SK-N-SH (cell line): ENCODE measurements at regions not wholly inside any gene's neighbourhood (a gene's known extent, or its start where the extent isn't known, plus 50 kb on each side); places are given as distances from the start of the nearest gene placed in this dataset.

Experiments used
- CTCF ChIA-PET: fragments of 300-600, 350-600 bp; formaldehyde crosslinking; extraction: SDS; loops from one replicate; lab custom pipeline; 2021; lab: Yijun Ruan, JAX
- POLR2A ChIA-PET: fragments of 350-600 bp; sonication (Branson Sonifier 250); formaldehyde crosslinking; extraction: SDS; loops from one replicate; lab custom pipeline; 2020; ENCODE audit warnings: antibody characterized with exemption, inconsistent platforms; lab: Yijun Ruan, JAX
- DNase-seq: peaks from one replicate; pipeline ENCODE4 v3.0.0; 2012
- H2AFZ ChIP-seq: fragments of 200-600 bp; sonication (generic); 2 replicates; pipeline ENCODE4 v1.8.1; 2016; ENCODE audit warnings: antibody characterized with exemption, mild to moderate bottlenecking, low read depth
- H3F3A ChIP-seq: fragments of 200-600 bp; sonication (generic); replicated peaks from 2 replicates; pipeline ENCODE3; 2016; ENCODE audit warnings: antibody characterized with exemption, mild to moderate bottlenecking; ENCODE audit not compliant: insufficient read depth
- H3K27ac ChIP-seq, 2 experiments: fragments of 200-500 bp in 1 of 2; fragments of 200-600 bp in 1 of 2; sonication (Bioruptor generic) in 1 of 2; sonication (generic), shearing (Covaris generic) in 1 of 2; 2 replicates each; pipeline versions ENCODE4 v1.5.1 to v1.6.1; 2014 to 2016; ENCODE audit warnings: low read depth in 2 of 2, inconsistent platforms in 1 of 2, low read length in 1 of 2, mild to moderate bottlenecking in 1 of 2, mixed read lengths in 1 of 2
- H3K27me3 ChIP-seq: fragments of 200-600 bp; sonication (generic), shearing (Covaris generic); 2 replicates; pipeline ENCODE4 v1.6.1; 2016; ENCODE audit warnings: mixed run types; ENCODE audit not compliant: insufficient read depth
- H3K36me3 ChIP-seq, 2 experiments: fragments of 200-500 bp in 1 of 2; fragments of 200-600 bp in 1 of 2; sonication (Bioruptor generic) in 1 of 2; sonication (generic) in 1 of 2; replicated peaks in 1 of 2; 2 replicates each; pipeline versions ENCODE3 to v1.5.1; 2014 to 2016; ENCODE audit warnings: low read length in 1 of 2, mild to moderate bottlenecking in 1 of 2; ENCODE audit not compliant: insufficient read depth in 2 of 2, control insufficient read depth in 1 of 2
- H3K4me1 ChIP-seq, 2 experiments: fragments of 200-500 bp in 1 of 2; fragments of 200-600 bp in 1 of 2; sonication (Bioruptor generic) in 1 of 2; sonication (generic), shearing (Covaris generic) in 1 of 2; 2 replicates each; pipeline versions ENCODE4 v1.5.1 to v1.6.1; 2014 to 2016; ENCODE audit warnings: low read depth in 1 of 2, low read length in 1 of 2, mixed run types in 1 of 2; ENCODE audit not compliant: insufficient read depth in 2 of 2, control insufficient read depth in 1 of 2
- H3K4me2 ChIP-seq: fragments of 200-600 bp; sonication (generic), shearing (Covaris generic); 2 replicates; pipeline ENCODE4 v1.6.1; 2017; ENCODE audit warnings: mixed run types
- H3K4me3 ChIP-seq, 2 experiments: fragments of 200-500 bp in 1 of 2; fragments of 200-600 bp in 1 of 2; sonication (Bioruptor generic) in 1 of 2; sonication (generic), shearing (Covaris generic) in 1 of 2; 2 replicates each; pipeline versions ENCODE4 v1.5.1 to v1.8.1; 2014 to 2016; ENCODE audit warnings: low read depth in 2 of 2, inconsistent platforms in 1 of 2, low read length in 1 of 2, mild to moderate bottlenecking in 1 of 2, mixed read lengths in 1 of 2, moderate library complexity in 1 of 2
- H3K79me2 ChIP-seq: fragments of 200-600 bp; sonication (generic); 2 replicates; pipeline ENCODE4 v1.8.1; 2017; ENCODE audit warnings: mild to moderate bottlenecking; ENCODE audit not compliant: insufficient read depth
- H3K9ac ChIP-seq: fragments of 200-600 bp; sonication (generic); 2 replicates; pipeline ENCODE4 v1.6.1; 2017; ENCODE audit warnings: mixed run types
- H3K9me2 ChIP-seq: fragments of 200-600 bp; sonication (generic); 2 replicates; pipeline ENCODE4 v1.6.1; 2017; ENCODE audit warnings: mixed run types
- H3K9me3 ChIP-seq: fragments of 200-600 bp; sonication (generic); 2 replicates; pipeline ENCODE4 v1.6.1; 2017; ENCODE audit warnings: mixed run types, mild to moderate bottlenecking, moderate library complexity
- H4K20me1 ChIP-seq: fragments of 200-600 bp; sonication (generic); 2 replicates; pipeline ENCODE4 v1.6.1; 2017; ENCODE audit warnings: mild to moderate bottlenecking, mixed run types; ENCODE audit not compliant: insufficient read depth
- CHD2 ChIP-seq: fragments of 150-350 bp; IDR thresholded peaks from 2 replicates; pipeline ENCODE4 v1.6.1; 2018; ENCODE audit warnings: low read length; ENCODE audit not compliant: partially characterized antibody
- EZH2phosphoT487 ChIP-seq: fragments of 200-600 bp; sonication (generic); IDR thresholded peaks from 2 replicates; pipeline ENCODE4 v1.6.1; 2017; ENCODE audit warnings: low read depth, mixed run types, mild to moderate bottlenecking, antibody characterized with exemption, moderate library complexity, borderline replicate concordance
- FOXJ3 ChIP-seq: sonication (generic); formaldehyde crosslinking; IDR thresholded peaks from 2 replicates; pipeline ENCODE4 v1.5.1; 2020; ENCODE audit warnings: mild to moderate bottlenecking, missing genetic modification reagents
- FOXM1 ChIP-seq: IDR thresholded peaks from 2 replicates; pipeline ENCODE4 v1.4.0; 2012; ENCODE audit warnings: low read depth, mild to moderate bottlenecking
- GABPA ChIP-seq: IDR thresholded peaks from 2 replicates; pipeline ENCODE4 v1.4.0; 2012; ENCODE audit warnings: low read depth, mild to moderate bottlenecking
- MXI1 ChIP-seq: IDR thresholded peaks from 2 replicates; pipeline ENCODE4 v1.6.1; 2012; ENCODE audit warnings: mild to moderate bottlenecking, low read depth, low read length, improper control_type of control experiment
- SIN3A ChIP-seq: IDR thresholded peaks from 2 replicates; pipeline ENCODE4 v1.6.1; 2012; ENCODE audit warnings: low read depth, mild to moderate bottlenecking, low read length, moderate library complexity, borderline replicate concordance
- SMC3 ChIP-seq: IDR thresholded peaks from 2 replicates; pipeline ENCODE4 v1.6.1; 2012; ENCODE audit warnings: low read depth, low read length, improper control_type of control experiment
- TAF1 ChIP-seq: IDR thresholded peaks from 2 replicates; pipeline ENCODE4 v1.6.1; 2012; ENCODE audit warnings: low read depth, mild to moderate bottlenecking, low read length, moderate library complexity, borderline replicate concordance
- TCF12 ChIP-seq: IDR thresholded peaks from 2 replicates; pipeline ENCODE4 v1.4.0; 2012
- ZBTB33 ChIP-seq: IDR thresholded peaks from 2 replicates; pipeline ENCODE4 v1.4.0; 2012; ENCODE audit warnings: low read depth, borderline replicate concordance
- WGBS: methylation state at CpG from one replicate; pipeline ENCODE4 v1.1.6; 2017; ENCODE audit warnings: low lambda C conversion rate; 5-methylcytosine and 5-hydroxymethylcytosine counted together
- TF ChIP-seq, protein P1 (sequence below): IDR thresholded peaks from 2 replicates; pipeline ENCODE4 v1.6.1; 2012; ENCODE audit warnings: mild to moderate bottlenecking, low read depth, low read length, moderate library complexity
- TF ChIP-seq, protein P2 (sequence below): IDR thresholded peaks from 2 replicates; pipeline ENCODE4; 2012
- TF ChIP-seq, protein P3 (sequence below): fragments of 150-350 bp; IDR thresholded peaks from 2 replicates; pipeline ENCODE4 v1.6.1; 2017; ENCODE audit warnings: antibody characterized with exemption, low read length, low read depth, borderline replicate concordance
- TF ChIP-seq, protein P4 (sequence below): IDR thresholded peaks from 2 replicates; pipeline ENCODE4 v1.4.0; 2012; ENCODE audit warnings: low read depth, borderline replicate concordance

DNA sequence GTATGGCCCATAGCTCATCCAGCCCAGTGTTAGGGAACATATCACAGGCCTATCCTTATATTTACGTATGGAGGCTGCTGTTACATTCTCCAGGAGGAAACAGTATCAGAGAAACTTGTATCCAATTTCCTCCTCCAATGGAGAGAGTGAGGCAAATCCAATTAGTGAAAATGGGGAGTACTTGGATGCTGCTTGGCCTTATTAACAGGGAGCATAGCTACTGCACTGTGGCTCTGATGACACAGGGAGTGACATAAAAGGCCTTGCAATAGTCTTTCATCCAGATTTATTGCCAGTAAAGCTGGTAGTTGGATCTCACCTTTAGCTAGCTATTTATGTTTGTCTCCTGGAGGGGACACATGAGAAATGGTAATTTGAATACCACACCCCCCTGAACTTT is 313.2 kb upstream of the MTPN start:
- no peaks in the 10 kb centered on the region for H3K27me3 ChIP-seq
- no peak overlapping the region for H3K9ac ChIP-seq
- DNase-seq: no peak
- H3K27ac ChIP-seq: no peak overlapping the region
- H2AFZ ChIP-seq: no peak overlapping the region
- H3K9me2 ChIP-seq: no peaks in the 10 kb centered on the region
- no peaks in the 10 kb centered on the region for H4K20me1 ChIP-seq
- POLR2A ChIA-PET: no interaction called here
- no peak overlapping the region for H3K4me2 ChIP-seq
- H3K36me3 ChIP-seq: no peaks in the 10 kb centered on the region
- no peaks in the 10 kb centered on the region for H3K9me3 ChIP-seq
- H3K4me1 ChIP-seq: no peaks in the 10 kb centered on the region
- no peak overlapping the region for H3K4me3 ChIP-seq
- WGBS: 36% methylated on average over 1 of the region's 1 CpG
- no peak for TF ChIP-seq EZH2phosphoT487
- no peak for TF ChIP-seq ZBTB33
- TF ChIP-seq TCF12: no peak
- TF ChIP-seq, protein P1, sequence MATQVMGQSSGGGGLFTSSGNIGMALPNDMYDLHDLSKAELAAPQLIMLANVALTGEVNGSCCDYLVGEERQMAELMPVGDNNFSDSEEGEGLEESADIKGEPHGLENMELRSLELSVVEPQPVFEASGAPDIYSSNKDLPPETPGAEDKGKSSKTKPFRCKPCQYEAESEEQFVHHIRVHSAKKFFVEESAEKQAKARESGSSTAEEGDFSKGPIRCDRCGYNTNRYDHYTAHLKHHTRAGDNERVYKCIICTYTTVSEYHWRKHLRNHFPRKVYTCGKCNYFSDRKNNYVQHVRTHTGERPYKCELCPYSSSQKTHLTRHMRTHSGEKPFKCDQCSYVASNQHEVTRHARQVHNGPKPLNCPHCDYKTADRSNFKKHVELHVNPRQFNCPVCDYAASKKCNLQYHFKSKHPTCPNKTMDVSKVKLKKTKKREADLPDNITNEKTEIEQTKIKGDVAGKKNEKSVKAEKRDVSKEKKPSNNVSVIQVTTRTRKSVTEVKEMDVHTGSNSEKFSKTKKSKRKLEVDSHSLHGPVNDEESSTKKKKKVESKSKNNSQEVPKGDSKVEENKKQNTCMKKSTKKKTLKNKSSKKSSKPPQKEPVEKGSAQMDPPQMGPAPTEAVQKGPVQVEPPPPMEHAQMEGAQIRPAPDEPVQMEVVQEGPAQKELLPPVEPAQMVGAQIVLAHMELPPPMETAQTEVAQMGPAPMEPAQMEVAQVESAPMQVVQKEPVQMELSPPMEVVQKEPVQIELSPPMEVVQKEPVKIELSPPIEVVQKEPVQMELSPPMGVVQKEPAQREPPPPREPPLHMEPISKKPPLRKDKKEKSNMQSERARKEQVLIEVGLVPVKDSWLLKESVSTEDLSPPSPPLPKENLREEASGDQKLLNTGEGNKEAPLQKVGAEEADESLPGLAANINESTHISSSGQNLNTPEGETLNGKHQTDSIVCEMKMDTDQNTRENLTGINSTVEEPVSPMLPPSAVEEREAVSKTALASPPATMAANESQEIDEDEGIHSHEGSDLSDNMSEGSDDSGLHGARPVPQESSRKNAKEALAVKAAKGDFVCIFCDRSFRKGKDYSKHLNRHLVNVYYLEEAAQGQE: no peak
- TF ChIP-seq TAF1: no peak
- TF ChIP-seq FOXJ3: no peak
- no peak for TF ChIP-seq FOXM1
- no peak for TF ChIP-seq SMC3
- TF ChIP-seq, protein P2, sequence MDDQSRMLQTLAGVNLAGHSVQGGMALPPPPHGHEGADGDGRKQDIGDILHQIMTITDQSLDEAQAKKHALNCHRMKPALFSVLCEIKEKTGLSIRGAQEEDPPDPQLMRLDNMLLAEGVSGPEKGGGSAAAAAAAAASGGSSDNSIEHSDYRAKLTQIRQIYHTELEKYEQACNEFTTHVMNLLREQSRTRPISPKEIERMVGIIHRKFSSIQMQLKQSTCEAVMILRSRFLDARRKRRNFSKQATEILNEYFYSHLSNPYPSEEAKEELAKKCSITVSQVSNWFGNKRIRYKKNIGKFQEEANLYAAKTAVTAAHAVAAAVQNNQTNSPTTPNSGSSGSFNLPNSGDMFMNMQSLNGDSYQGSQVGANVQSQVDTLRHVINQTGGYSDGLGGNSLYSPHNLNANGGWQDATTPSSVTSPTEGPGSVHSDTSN: no peak
- TF ChIP-seq MXI1: no peak
- TF ChIP-seq, protein P3, sequence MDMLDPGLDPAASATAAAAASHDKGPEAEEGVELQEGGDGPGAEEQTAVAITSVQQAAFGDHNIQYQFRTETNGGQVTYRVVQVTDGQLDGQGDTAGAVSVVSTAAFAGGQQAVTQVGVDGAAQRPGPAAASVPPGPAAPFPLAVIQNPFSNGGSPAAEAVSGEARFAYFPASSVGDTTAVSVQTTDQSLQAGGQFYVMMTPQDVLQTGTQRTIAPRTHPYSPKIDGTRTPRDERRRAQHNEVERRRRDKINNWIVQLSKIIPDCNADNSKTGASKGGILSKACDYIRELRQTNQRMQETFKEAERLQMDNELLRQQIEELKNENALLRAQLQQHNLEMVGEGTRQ: no peak
- no peak for TF ChIP-seq GABPA
- no peak for TF ChIP-seq SIN3A
- TF ChIP-seq, protein P4, sequence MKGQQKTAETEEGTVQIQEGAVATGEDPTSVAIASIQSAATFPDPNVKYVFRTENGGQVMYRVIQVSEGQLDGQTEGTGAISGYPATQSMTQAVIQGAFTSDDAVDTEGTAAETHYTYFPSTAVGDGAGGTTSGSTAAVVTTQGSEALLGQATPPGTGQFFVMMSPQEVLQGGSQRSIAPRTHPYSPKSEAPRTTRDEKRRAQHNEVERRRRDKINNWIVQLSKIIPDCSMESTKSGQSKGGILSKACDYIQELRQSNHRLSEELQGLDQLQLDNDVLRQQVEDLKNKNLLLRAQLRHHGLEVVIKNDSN: no peak
- no peak for TF ChIP-seq CHD2
- TF ChIP-seq, all 33 proteins: peak for 0
- no peaks in the 10 kb centered on the region for H3K79me2 ChIP-seq
- H3F3A ChIP-seq: no peaks in the 10 kb centered on the region
- CTCF ChIA-PET: interaction anchor here (0.8 to 1.3 kb wide), 2 partner anchors 584 to 1163 kb away, joined by 3 read pairs; no protein-coding TSS in a partner anchor
